MM.1S (cell line): ENCODE measurements at regions not wholly inside any gene's neighbourhood (a gene's known extent, or its start where the extent isn't known, plus 50 kb on each side); places are given as distances from the start of the nearest gene placed in this dataset.

ENCODE experiments used
- DNase-seq: peaks from one replicate; pipeline ENCODE4 v3.0.0-alpha.2; 2015
- H2AFZ ChIP-seq: fragments of 300-600 bp; sonication (generic); 2 replicates; pipeline ENCODE4 v1.6.0; 2016; ENCODE audit warnings: antibody characterized with exemption, low read length
- H3F3A ChIP-seq: fragments of 300-600 bp; sonication (generic); 2 replicates; pipeline ENCODE4 v1.6.1; 2016; ENCODE audit warnings: mild to moderate bottlenecking, antibody characterized with exemption, low read length, moderate library complexity, mixed read lengths; ENCODE audit not compliant: insufficient read depth
- H3K27ac ChIP-seq: fragments of 300-600 bp; sonication (generic); 2 replicates; pipeline ENCODE4 v1.5.1; 2016; ENCODE audit warnings: mild to moderate bottlenecking, low read length
- H3K27me3 ChIP-seq: fragments of 300-600 bp; sonication (generic); replicated peaks from 2 replicates; pipeline ENCODE4 v1.6.0; 2016; ENCODE audit warnings: low read length; ENCODE audit not compliant: insufficient read depth
- H3K36me3 ChIP-seq: fragments of 300-600 bp; sonication (generic); replicated peaks from 2 replicates; pipeline ENCODE4 v1.6.1; 2016; ENCODE audit warnings: mild to moderate bottlenecking, low read length, mixed read lengths; ENCODE audit not compliant: insufficient read depth
- H3K4me1 ChIP-seq: fragments of 300-600 bp; sonication (generic); 2 replicates; pipeline ENCODE4 v1.6.1; 2016; ENCODE audit warnings: low read length, mixed read lengths
- H3K4me2 ChIP-seq: fragments of 300-600 bp; sonication (generic); 2 replicates; pipeline ENCODE4 v1.6.0; 2016; ENCODE audit warnings: low read depth, low read length
- H3K4me3 ChIP-seq: fragments of 300-600 bp; sonication (generic); 2 replicates; pipeline ENCODE4 v1.5.1; 2016; ENCODE audit warnings: low read length, mixed read lengths
- H3K79me2 ChIP-seq: fragments of 300-600 bp; sonication (generic); 2 replicates; pipeline ENCODE4 v1.6.1; 2016; ENCODE audit warnings: mixed run types, low read length, mixed read lengths
- H3K9ac ChIP-seq: fragments of 300-600 bp; sonication (generic); 2 replicates; pipeline ENCODE4 v1.6.1; 2016; ENCODE audit warnings: low read length, mixed read lengths
- H3K9me2 ChIP-seq: fragments of 300-600 bp; sonication (generic); replicated peaks from 2 replicates; pipeline ENCODE4 v1.6.1; 2016; ENCODE audit warnings: mild to moderate bottlenecking, low read length, mixed read lengths; ENCODE audit not compliant: insufficient read depth
- H3K9me3 ChIP-seq: fragments of 300-600 bp; sonication (generic); replicated peaks from 2 replicates; pipeline ENCODE4 v1.6.1; 2016; ENCODE audit warnings: mild to moderate bottlenecking, low read length, mixed read lengths; ENCODE audit not compliant: insufficient read depth
- H4K20me1 ChIP-seq: fragments of 300-600 bp; sonication (generic); 2 replicates; pipeline ENCODE4 v1.6.1; 2016; ENCODE audit warnings: mild to moderate bottlenecking, low read length, moderate library complexity, mixed read lengths; ENCODE audit not compliant: insufficient read depth
- CTCF ChIP-seq: fragments of 300-600 bp; sonication (generic); IDR thresholded peaks from 2 replicates; pipeline ENCODE4 v1.5.1; 2016; ENCODE audit warnings: antibody characterized with exemption, low read length, mixed read lengths
- EZH2 ChIP-seq: fragments of 300-600 bp; sonication (generic); optimal IDR thresholded peaks from 2 replicates; pipeline ENCODE3; 2017; ENCODE audit warnings: low read depth, mild to moderate bottlenecking, antibody characterized with exemption, low read length, mixed read lengths
- EZH2phosphoT487 ChIP-seq: fragments of 300-600 bp; sonication (generic); IDR thresholded peaks from 2 replicates; pipeline ENCODE4 v1.6.1; 2018; ENCODE audit warnings: antibody characterized with exemption, low read length

- H3K27ac ChIP-seq = no peak overlapping the region
- H3K4me2 ChIP-seq = no peak overlapping the region
- no peaks in the 10 kb centered on the region for H3K36me3 ChIP-seq
- H2AFZ ChIP-seq = no peak overlapping the region
- H3K9ac ChIP-seq = no peak overlapping the region
- H3F3A ChIP-seq = no peaks in the 10 kb centered on the region
- TF ChIP-seq EZH2 (no peak), CTCF (no peak), EZH2phosphoT487 (no peak)
- H3K27me3 ChIP-seq = no peaks in the 10 kb centered on the region; the same call in 1 of the 2 replicates
- no peak for DNase-seq
- H3K4me3 ChIP-seq = no peak overlapping the region
- H3K4me1 ChIP-seq = no peaks in the 10 kb centered on the region
- no peaks in the 10 kb centered on the region for H4K20me1 ChIP-seq
- no peaks in the 10 kb centered on the region for H3K9me3 ChIP-seq
- H3K9me2 ChIP-seq = no peaks in the 10 kb centered on the region
- H3K79me2 ChIP-seq = no peaks in the 10 kb centered on the region
Measured at GRCh38 chr16:5496013-5496412, 398.4 kb upstream of the EEF2KMT start.

- no peak overlapping the region for H3K9ac ChIP-seq
- H3K4me2 ChIP-seq = no peak overlapping the region
- no peaks in the 10 kb centered on the region for H3K9me3 ChIP-seq
- H3K79me2 ChIP-seq = no peaks in the 10 kb centered on the region
- DNase-seq = peak; percentile 35
- TF ChIP-seq CTCF (peak; percentile 64), EZH2 (no peak), EZH2phosphoT487 (no peak)
- no peaks in the 10 kb centered on the region for H4K20me1 ChIP-seq
- no peaks in the 10 kb centered on the region for H3F3A ChIP-seq
- H3K4me1 ChIP-seq = no peaks in the 10 kb centered on the region
- H2AFZ ChIP-seq = no peak overlapping the region
- H3K4me3 ChIP-seq = no peak overlapping the region
- H3K9me2 ChIP-seq = no peaks in the 10 kb centered on the region
- no peaks in the 10 kb centered on the region; the same call in 1 of the 2 replicates for H3K27me3 ChIP-seq
- H3K27ac ChIP-seq = no peak overlapping the region
- no peaks in the 10 kb centered on the region for H3K36me3 ChIP-seq
Measured at GRCh38 chr16:5490499-5490898, 392.9 kb upstream of the EEF2KMT start.

GRCh38 chr16:5488581-5488980 is 391.0 kb upstream of the EEF2KMT start:
- Histone ChIP-seq H3K9me3 (no peaks in the 10 kb centered on the region), H3K79me2 (no peaks in the 10 kb centered on the region), H3K9ac (no peak overlapping the region), H4K20me1 (no peaks in the 10 kb centered on the region), H3K4me2 (no peak overlapping the region), H3F3A (no peaks in the 10 kb centered on the region), H3K9me2 (no peaks in the 10 kb centered on the region), H2AFZ (no peak overlapping the region), H3K4me3 (no peak overlapping the region), H3K27me3 (no peaks in the 10 kb centered on the region; the same call in 1 of the 2 replicates), H3K4me1 (no peaks in the 10 kb centered on the region), H3K36me3 (no peaks in the 10 kb centered on the region), H3K27ac (no peak overlapping the region)
- DNase-seq = no peak
- TF ChIP-seq EZH2phosphoT487 (no peak), CTCF (no peak), EZH2 (no peak)
